ENCODE measurements at regions not wholly inside any gene's neighbourhood (a gene's known extent, or its start where the extent isn't known, plus 50 kb on each side); places are given as distances from the start of the nearest gene placed in this dataset.
"Not testable (repeated sequence)": the region's sequence is repeated elsewhere in the genome, so short reads cannot be mapped to it uniquely, and the experiment has no call there.

GRCh38 chr3:167102071-167102470 lies 278.0 kb downstream of the ZBBX start:
- DNase-seq (ENCODE audit: low spot score) = no peak

- no peak for DNase-seq (ENCODE audit: low spot score)
Observed at GRCh38 chr3:167100651-167101050, 279.4 kb downstream of the ZBBX start.

- no peak for DNase-seq (ENCODE audit: low spot score)
Observed at GRCh38 chr3:167100200-167100599, 279.9 kb downstream of the ZBBX start.

- no peak for DNase-seq (ENCODE audit: low spot score)
Observed at GRCh38 chr3:167095976-167096375, 284.1 kb downstream of the ZBBX start.

- DNase-seq (ENCODE audit: low spot score) = no peak
Observed at GRCh38 chr3:167094632-167095031, 285.5 kb downstream of the ZBBX start.

GRCh38 chr3:167091226-167091625 lies 288.9 kb downstream of the ZBBX start:
- DNase-seq (ENCODE audit: low spot score) = no peak

- DNase-seq (ENCODE audit: low spot score) = no peak
Observed at GRCh38 chr3:167084545-167084944, 295.6 kb downstream of the ZBBX start.

- peak; percentile 65 for DNase-seq (ENCODE audit: low spot score)
Observed at GRCh38 chr3:167078070-167078622, 302.0 kb downstream of the ZBBX start.

- DNase-seq (ENCODE audit: low spot score) = no peak
Observed at GRCh38 chr3:167067787-167068161, 312.3 kb downstream of the ZBBX start.

- DNase-seq (ENCODE audit: low spot score) = no peak
Observed at GRCh38 chr3:167066977-167067786, 312.9 kb downstream of the ZBBX start.

GRCh38 chr3:167057581-167057980 lies 322.5 kb downstream of the ZBBX start:
- DNase-seq (ENCODE audit: low spot score) = no peak

GRCh38 chr3:167054926-167055325 lies 325.2 kb downstream of the ZBBX start:
- DNase-seq (ENCODE audit: low spot score) = no peak

GRCh38 chr3:167051421-167051820 lies 328.7 kb downstream of the ZBBX start:
- no peak for DNase-seq (ENCODE audit: low spot score)

- no peak for DNase-seq (ENCODE audit: low spot score)
Observed at GRCh38 chr3:167033866-167034265, 346.2 kb downstream of the ZBBX start.

- DNase-seq (ENCODE audit: low spot score) = peak; percentile 77
Observed at GRCh38 chr3:167032267-167032876, 347.7 kb downstream of the ZBBX start.

- no peak for DNase-seq (ENCODE audit: low spot score)
Observed at GRCh38 chr3:167031364-167032049, 348.6 kb downstream of the ZBBX start.

- DNase-seq (ENCODE audit: low spot score) = no peak
Observed at GRCh38 chr3:167030082-167030725, 349.9 kb downstream of the ZBBX start.

GRCh38 chr3:167019503-167019902 lies 360.6 kb downstream of the ZBBX start:
- not testable (repeated sequence) for DNase-seq (ENCODE audit: low spot score)

- not testable (repeated sequence) for DNase-seq (ENCODE audit: low spot score)
Observed at GRCh38 chr3:167018591-167019111, 361.4 kb downstream of the ZBBX start.

- DNase-seq (ENCODE audit: low spot score) = no peak
Observed at GRCh38 chr3:167012691-167013090, 367.4 kb downstream of the ZBBX start.

- no peak for DNase-seq (ENCODE audit: low spot score)
Observed at GRCh38 chr3:167008791-167009190, 371.3 kb downstream of the ZBBX start.

- DNase-seq (ENCODE audit: low spot score) = no peak
Observed at GRCh38 chr3:167001374-167001773, 378.7 kb downstream of the ZBBX start.
